OCI-LY3 (cell line): ENCODE measurements at regions not wholly inside any gene's neighbourhood (a gene's known extent, or its start where the extent isn't known, plus 50 kb on each side); places are given as distances from the start of the nearest gene placed in this dataset.

Source experiments
- H2AFZ ChIP-seq: fragments of 200-600, 300-600 bp; shearing (Covaris generic); 2 replicates; pipeline ENCODE4 v1.6.0; 2014; ENCODE audit warnings: antibody characterized with exemption, low read depth, low read length
- H3K27ac ChIP-seq: fragments of 200-600, 300-600 bp; sonication (generic); 2 replicates; pipeline ENCODE4 v1.5.1; 2014; ENCODE audit warnings: mild to moderate bottlenecking, low read length, moderate library complexity, mixed read lengths
- H3K27me3 ChIP-seq: fragments of 200-600, 300-600 bp; sonication (generic); 2 replicates; pipeline ENCODE4 v1.6.1; 2014; ENCODE audit warnings: low read depth, low read length, mixed read lengths
- H3K36me3 ChIP-seq: fragments of 200-600, 300-600 bp; sonication (generic); replicated peaks from 2 replicates; pipeline ENCODE3; 2014; ENCODE audit warnings: low read depth, low read length, mixed read lengths
- H3K4me1 ChIP-seq: fragments of 300-600, 200-600 bp; sonication (generic); 2 replicates; pipeline ENCODE4 v1.6.1; 2014; ENCODE audit warnings: low read length, mixed read lengths
- H3K4me2 ChIP-seq: fragments of 200-600, 300-600 bp; sonication (generic); 2 replicates; pipeline ENCODE4 v1.6.1; 2014; ENCODE audit warnings: low read length, mixed read lengths
- H3K4me3 ChIP-seq: fragments of 300-600, 200-600 bp; sonication (generic); 2 replicates; pipeline ENCODE4 v1.5.1; 2014; ENCODE audit warnings: antibody characterized with exemption, mild to moderate bottlenecking, low read length, moderate library complexity
- H3K79me2 ChIP-seq: fragments of 300-600, 200-600 bp; shearing (Covaris generic); 2 replicates; pipeline ENCODE4 v1.6.1; 2014; ENCODE audit warnings: mild to moderate bottlenecking, low read length, mixed read lengths
- H3K9ac ChIP-seq: fragments of 300-600, 200-600 bp; shearing (Covaris generic); 2 replicates; pipeline ENCODE4 v1.6.0; 2014; ENCODE audit warnings: mild to moderate bottlenecking, low read length, moderate library complexity
- H3K9me3 ChIP-seq: fragments of 200-600, 300-600 bp; shearing (Covaris generic); 2 replicates; pipeline ENCODE4 v1.6.1; 2014; ENCODE audit warnings: low read length, mixed read lengths; ENCODE audit not compliant: insufficient read depth
- H4K20me1 ChIP-seq: fragments of 200-600, 300-600 bp; sonication (generic); 2 replicates; pipeline ENCODE4 v1.6.1; 2016; ENCODE audit warnings: low read length, mixed read lengths; ENCODE audit not compliant: insufficient read depth
- EZH2phosphoT487 ChIP-seq: fragments of 200-600 bp; shearing (Covaris generic); IDR thresholded peaks from 2 replicates; pipeline ENCODE4 v1.6.1; 2018; ENCODE audit warnings: antibody characterized with exemption, mixed run types, low read depth
- TF ChIP-seq, protein P1 (sequence below): fragments of 200-600, 300-600 bp; sonication (generic); IDR thresholded peaks from 2 replicates; pipeline ENCODE4 v1.5.1; 2014; ENCODE audit warnings: antibody characterized with exemption, low read length, low read depth

- Histone ChIP-seq H3K4me3 (no peak overlapping the region), H3K4me1 (peaks cover under 1% of the 10 kb centered on the region; the same call in 1 of the 2 replicates), H3K27ac (no peak overlapping the region), H3K9ac (no peak overlapping the region), H3K4me2 (no peak overlapping the region), H3K9me3 (no peaks in the 10 kb centered on the region), H4K20me1 (no peaks in the 10 kb centered on the region), H3K79me2 (no peaks in the 10 kb centered on the region), H3K36me3 (no peaks in the 10 kb centered on the region), H3K27me3 (peaks cover 8% of the 10 kb centered on the region), H2AFZ (no peak overlapping the region)
- TF ChIP-seq EZH2phosphoT487 = no peak
- TF ChIP-seq, protein P1, sequence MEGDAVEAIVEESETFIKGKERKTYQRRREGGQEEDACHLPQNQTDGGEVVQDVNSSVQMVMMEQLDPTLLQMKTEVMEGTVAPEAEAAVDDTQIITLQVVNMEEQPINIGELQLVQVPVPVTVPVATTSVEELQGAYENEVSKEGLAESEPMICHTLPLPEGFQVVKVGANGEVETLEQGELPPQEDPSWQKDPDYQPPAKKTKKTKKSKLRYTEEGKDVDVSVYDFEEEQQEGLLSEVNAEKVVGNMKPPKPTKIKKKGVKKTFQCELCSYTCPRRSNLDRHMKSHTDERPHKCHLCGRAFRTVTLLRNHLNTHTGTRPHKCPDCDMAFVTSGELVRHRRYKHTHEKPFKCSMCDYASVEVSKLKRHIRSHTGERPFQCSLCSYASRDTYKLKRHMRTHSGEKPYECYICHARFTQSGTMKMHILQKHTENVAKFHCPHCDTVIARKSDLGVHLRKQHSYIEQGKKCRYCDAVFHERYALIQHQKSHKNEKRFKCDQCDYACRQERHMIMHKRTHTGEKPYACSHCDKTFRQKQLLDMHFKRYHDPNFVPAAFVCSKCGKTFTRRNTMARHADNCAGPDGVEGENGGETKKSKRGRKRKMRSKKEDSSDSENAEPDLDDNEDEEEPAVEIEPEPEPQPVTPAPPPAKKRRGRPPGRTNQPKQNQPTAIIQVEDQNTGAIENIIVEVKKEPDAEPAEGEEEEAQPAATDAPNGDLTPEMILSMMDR = no peak
These were observed 60.0 kb upstream of the IER3 start for GRCh38 chr6:30804333-30804732.

- Histone ChIP-seq H3K27me3 (peaks cover 9% of the 10 kb centered on the region; the same call in 1 of the 2 replicates), H3K4me2 (no peak overlapping the region), H3K9me3 (no peaks in the 10 kb centered on the region), H3K36me3 (no peaks in the 10 kb centered on the region), H2AFZ (no peak overlapping the region), H4K20me1 (no peaks in the 10 kb centered on the region), H3K9ac (no peak overlapping the region), H3K4me3 (no peak overlapping the region), H3K79me2 (no peaks in the 10 kb centered on the region), H3K27ac (no peak overlapping the region), H3K4me1 (no peaks in the 10 kb centered on the region)
- TF ChIP-seq EZH2phosphoT487 = no peak
- TF ChIP-seq, protein P1 = no peak
These were observed 58.4 kb upstream of the IER3 start for GRCh38 chr6:30802731-30803130.

GRCh38 chr6:30801950-30802349 is 57.6 kb upstream of the IER3 start:
- H3K27me3 ChIP-seq = peaks cover 9% of the 10 kb centered on the region; the same call in 1 of the 2 replicates
- no peak overlapping the region for H3K27ac ChIP-seq
- no peaks in the 10 kb centered on the region for H3K9me3 ChIP-seq
- no peaks in the 10 kb centered on the region for H3K36me3 ChIP-seq
- no peaks in the 10 kb centered on the region for H3K4me1 ChIP-seq
- no peaks in the 10 kb centered on the region for H3K79me2 ChIP-seq
- H2AFZ ChIP-seq = no peak overlapping the region
- H3K4me3 ChIP-seq = no peak overlapping the region
- H4K20me1 ChIP-seq = no peaks in the 10 kb centered on the region
- H3K4me2 ChIP-seq = no peak overlapping the region
- no peak for TF ChIP-seq EZH2phosphoT487
- TF ChIP-seq, protein P1 = no peak
- H3K9ac ChIP-seq = no peak overlapping the region

DNA sequence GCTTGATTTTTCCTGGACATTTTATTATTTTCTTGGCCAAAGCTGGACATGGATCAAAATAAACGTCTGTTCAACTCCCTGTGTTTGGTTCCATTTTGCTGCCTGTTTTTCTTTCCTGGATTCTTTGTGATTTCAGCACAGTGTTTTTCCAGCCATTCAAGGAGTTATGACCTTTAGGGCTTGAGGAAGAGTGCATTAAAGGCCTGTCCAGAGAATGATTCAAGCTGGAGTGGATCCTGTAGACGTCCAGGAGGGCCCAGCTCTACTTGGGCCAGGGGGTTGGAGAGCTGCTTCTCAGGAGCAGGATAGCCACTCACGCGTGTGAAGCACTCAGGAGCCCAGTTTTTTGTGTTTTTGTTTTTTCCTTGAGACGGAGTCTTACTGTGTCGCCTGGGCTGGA is 56.5 kb upstream of the IER3 start:
- H4K20me1 ChIP-seq = no peaks in the 10 kb centered on the region
- no peaks in the 10 kb centered on the region for H3K36me3 ChIP-seq
- no peak overlapping the region for H2AFZ ChIP-seq
- H3K79me2 ChIP-seq = no peaks in the 10 kb centered on the region
- no peaks in the 10 kb centered on the region for H3K9me3 ChIP-seq
- H3K9ac ChIP-seq = no peak overlapping the region
- no peak overlapping the region for H3K27ac ChIP-seq
- peaks cover 9% of the 10 kb centered on the region; the same call in 1 of the 2 replicates for H3K27me3 ChIP-seq
- H3K4me1 ChIP-seq = no peaks in the 10 kb centered on the region
- no peak overlapping the region for H3K4me2 ChIP-seq
- no peak for TF ChIP-seq EZH2phosphoT487
- TF ChIP-seq, protein P1 = no peak
- no peak overlapping the region for H3K4me3 ChIP-seq
